Epithelial cell of proximal tubule (primary cell): ENCODE measurements at regions not wholly inside any gene's neighbourhood (a gene's known extent, or its start where the extent isn't known, plus 50 kb on each side); places are given as distances from the start of the nearest gene placed in this dataset.

Experiments
- DNase-seq: peaks from one replicate; pipeline ENCODE4 v3.0.0-alpha.2; 2011; ENCODE audit warnings: low read depth
- H3K4me3 ChIP-seq: 2 replicates; pipeline ENCODE4 v1.5.1; 2011; ENCODE audit warnings: low read depth, mild to moderate bottlenecking, low read length
- TF ChIP-seq, protein P1 (sequence below): conservative IDR thresholded peaks from 2 replicates; pipeline ENCODE4 v1.5.1; 2012; ENCODE audit warnings: low read depth, mild to moderate bottlenecking, low read length

DNA sequence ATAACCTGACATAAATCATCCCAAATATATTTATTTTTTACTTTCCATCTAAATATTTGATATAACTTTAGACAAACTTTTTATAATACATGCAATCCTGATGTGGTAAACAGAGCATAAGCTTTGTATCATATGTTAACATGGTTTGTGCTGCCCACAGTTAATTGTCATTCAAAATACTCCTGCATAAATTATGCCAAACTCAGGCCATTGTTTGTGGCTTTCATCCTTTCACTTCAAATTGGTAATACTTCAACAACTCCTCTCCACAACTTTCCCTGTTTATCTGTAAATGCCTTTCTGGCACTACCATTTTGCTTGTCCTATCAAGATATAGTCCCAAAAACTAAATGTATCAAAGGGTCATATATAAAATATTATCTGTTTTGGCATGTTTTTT is 586.7 kb downstream of the HINT1 start:
- no peak for DNase-seq
- no peak overlapping the region for H3K4me3 ChIP-seq
- TF ChIP-seq, protein P1, sequence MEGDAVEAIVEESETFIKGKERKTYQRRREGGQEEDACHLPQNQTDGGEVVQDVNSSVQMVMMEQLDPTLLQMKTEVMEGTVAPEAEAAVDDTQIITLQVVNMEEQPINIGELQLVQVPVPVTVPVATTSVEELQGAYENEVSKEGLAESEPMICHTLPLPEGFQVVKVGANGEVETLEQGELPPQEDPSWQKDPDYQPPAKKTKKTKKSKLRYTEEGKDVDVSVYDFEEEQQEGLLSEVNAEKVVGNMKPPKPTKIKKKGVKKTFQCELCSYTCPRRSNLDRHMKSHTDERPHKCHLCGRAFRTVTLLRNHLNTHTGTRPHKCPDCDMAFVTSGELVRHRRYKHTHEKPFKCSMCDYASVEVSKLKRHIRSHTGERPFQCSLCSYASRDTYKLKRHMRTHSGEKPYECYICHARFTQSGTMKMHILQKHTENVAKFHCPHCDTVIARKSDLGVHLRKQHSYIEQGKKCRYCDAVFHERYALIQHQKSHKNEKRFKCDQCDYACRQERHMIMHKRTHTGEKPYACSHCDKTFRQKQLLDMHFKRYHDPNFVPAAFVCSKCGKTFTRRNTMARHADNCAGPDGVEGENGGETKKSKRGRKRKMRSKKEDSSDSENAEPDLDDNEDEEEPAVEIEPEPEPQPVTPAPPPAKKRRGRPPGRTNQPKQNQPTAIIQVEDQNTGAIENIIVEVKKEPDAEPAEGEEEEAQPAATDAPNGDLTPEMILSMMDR = no peak

DNA sequence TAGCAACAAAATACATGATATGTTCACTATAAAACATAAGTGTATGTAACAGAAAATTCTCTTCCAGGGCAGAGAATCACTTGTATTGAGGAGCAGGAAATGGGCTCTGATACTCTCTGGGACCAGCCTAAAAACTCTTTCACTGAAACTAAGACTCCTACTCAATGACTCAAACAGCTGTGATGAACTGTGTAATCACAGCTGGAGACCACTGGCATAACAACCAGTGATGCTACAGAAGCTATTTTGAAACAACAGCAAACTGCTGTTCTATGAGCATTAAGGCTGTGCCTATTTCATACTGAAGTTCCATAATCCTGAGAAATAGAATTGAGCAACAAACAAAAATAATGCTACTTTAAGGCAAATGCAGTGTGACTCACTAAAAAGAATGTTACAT is 594.0 kb downstream of the HINT1 start:
- TF ChIP-seq, protein P1 = no peak
- DNase-seq = no peak
- H3K4me3 ChIP-seq = no peak overlapping the region

DNA sequence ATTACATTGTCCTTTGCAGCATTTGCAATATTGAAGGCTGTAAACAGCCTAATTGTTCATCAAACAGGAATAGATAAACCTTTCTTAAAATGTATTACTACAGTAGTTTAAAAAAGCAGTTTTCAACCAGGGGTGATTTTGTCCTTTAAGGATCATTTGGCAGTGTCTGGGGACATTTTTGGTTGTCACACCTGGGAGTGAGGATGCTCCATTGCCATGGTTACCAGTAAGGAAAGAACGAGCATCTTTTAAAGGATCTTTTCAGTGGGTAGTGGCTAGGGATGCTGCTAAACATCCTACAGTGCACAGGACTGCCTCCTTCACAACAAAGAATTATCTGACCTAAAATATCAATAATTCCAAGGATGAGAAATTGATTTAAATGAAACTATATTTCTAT is 596.3 kb downstream of the HINT1 start:
- no peak for DNase-seq
- TF ChIP-seq, protein P1 = no peak
- no peak overlapping the region for H3K4me3 ChIP-seq

DNA sequence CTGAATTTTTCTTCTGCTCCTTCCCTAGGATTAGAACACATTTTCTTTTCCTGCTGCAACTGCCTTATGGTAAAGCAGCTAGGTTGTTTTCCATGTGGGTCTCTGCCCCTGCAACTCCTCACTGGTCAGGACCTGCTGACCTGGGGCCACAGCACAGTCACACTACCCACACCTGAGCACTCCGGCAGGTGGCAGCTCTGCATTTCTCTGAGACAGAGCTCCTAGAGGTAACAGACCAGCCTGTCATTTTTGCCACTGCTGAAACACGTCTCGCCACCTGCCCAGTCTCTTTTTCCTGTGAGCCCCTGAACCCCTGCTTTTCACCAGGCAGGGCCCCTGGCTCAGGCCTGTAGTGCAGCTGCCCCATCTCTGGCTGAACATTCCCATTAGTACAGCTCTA is 609.6 kb downstream of the HINT1 start:
- H3K4me3 ChIP-seq = no peak overlapping the region
- DNase-seq = no peak
- TF ChIP-seq, protein P1 = no peak

DNA sequence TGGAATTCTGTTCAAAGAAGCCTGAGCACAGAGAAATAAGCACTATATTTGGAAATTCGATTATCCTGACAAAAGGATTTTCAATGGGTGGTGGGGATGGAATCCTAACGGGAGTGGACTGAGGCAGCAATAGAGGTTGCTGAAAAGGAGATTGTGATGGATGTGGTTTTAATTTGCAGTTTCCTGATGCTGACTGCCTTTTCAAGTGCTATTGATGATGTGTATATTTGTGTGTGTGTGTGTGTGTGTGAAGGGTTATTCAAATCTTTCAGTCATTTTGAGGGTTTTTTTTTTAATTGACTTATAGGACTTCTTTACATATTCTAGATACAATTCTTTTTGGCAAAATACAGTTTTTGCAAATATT is 614.5 kb downstream of the HINT1 start:
- no peak overlapping the region for H3K4me3 ChIP-seq
- TF ChIP-seq, protein P1 = no peak
- no peak for DNase-seq

DNA sequence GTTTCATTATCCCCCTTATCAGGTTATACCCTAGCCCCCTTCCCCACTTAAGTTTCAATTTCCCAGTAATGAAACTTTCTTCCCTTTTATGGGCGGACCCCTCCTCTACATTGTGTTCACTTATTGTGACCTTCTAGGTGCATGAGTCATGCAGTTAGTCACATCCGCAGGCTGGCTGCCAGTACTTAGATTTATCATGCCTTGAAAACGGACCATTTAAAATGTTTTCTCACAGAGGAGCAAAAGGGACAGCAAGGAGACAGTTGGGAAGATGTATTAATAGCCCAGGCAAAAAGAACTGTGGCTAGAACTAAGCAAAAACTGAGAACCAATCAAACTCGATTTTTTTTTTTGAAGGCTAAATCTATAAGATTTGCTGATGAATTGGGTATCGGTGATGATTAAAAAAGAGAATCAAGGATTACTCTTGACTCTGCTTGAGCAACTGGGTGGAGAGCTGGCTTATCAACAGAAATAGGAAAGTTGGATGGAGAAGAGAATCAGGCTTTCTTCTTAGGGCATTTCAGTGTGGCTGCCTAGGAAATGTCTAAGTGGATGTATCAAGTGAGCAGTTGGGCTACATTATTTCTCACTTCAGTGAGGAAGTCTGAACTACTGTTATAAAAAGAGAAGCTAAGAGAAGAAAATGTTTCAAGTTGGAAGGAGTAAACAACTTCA is 615.0 kb downstream of the HINT1 start:
- TF ChIP-seq, protein P1 = no peak
- DNase-seq = peak; percentile 29
- H3K4me3 ChIP-seq = no peak overlapping the region

DNA sequence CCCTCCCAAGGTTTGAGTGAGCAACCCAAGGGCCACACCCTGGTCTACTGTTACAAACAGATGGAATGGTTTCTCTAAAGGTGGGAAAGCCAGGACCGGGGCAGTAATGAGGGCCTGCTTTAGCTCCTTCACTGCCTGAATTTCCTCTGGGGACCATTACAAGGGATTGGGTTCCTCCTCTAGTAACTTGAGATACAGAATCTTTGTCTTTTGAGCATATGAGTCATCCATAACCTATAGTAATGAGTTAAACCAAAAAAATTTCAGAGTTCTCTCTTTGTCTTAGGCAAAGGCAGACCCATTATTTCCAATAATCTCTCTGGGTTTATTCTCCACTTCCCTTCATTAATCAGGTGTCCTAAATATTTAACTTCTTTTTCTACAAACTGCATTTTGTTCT is 618.8 kb downstream of the HINT1 start:
- no peak overlapping the region for H3K4me3 ChIP-seq
- no peak for DNase-seq
- TF ChIP-seq, protein P1 = no peak
